ENCODE measurements at regions not wholly inside any gene's neighbourhood (a gene's known extent, or its start where the extent isn't known, plus 50 kb on each side); places are given as distances from the start of the nearest gene placed in this dataset.

DNA sequence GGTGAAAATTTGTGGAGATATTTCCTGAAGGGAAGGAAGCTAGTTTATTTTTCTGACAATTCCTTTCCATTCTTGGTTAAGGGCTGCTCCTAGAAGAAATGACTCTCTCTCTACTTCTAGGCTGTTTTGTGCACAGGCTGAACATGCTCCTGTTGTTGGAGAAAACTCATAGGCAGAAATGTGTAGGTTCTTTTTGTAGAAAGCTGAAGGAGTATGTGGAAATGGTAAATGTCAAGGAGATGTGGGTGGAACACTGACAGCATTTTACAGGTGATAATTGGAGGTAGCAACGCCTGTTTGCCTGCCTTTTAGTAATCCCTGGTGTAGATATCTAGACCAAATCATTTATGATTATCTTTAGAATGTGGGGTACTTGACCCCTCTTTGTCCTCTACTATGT is 322.2 kb upstream of the TBC1D5 start:
- Histone ChIP-seq H3K4me1 (ENCODE audit: insufficient read depth, insufficient read length) (no peaks in the 10 kb centered on the region), H3K9ac (ENCODE audit: insufficient read length, low read depth) (no peak overlapping the region), H3K4me3 (ENCODE audit: insufficient read length, low read depth) (no peak overlapping the region), H3K36me3 (ENCODE audit: insufficient read depth, insufficient read length, low read length) (no peaks in the 10 kb centered on the region), H3K27me3 (ENCODE audit: insufficient read depth, insufficient read length) (no peaks in the 10 kb centered on the region), H3K9me3 (ENCODE audit: insufficient read depth, low read length) (no peaks in the 10 kb centered on the region)
- no peak for DNase-seq (ENCODE audit: low read depth, low spot score)
- no peak for TF ChIP-seq SUZ12 (IDR thresholded peaks at IDR 0.05; ENCODE audit: extremely low read depth, insufficient read depth, insufficient read length)
- no peak for TF ChIP-seq ZNF274 (IDR thresholded peaks at IDR 0.05; ENCODE audit: low read depth, low read length)
- TF ChIP-seq YY1 (IDR thresholded peaks at IDR 0.05; ENCODE audit: insufficient read depth, insufficient read length) = no peak

DNA sequence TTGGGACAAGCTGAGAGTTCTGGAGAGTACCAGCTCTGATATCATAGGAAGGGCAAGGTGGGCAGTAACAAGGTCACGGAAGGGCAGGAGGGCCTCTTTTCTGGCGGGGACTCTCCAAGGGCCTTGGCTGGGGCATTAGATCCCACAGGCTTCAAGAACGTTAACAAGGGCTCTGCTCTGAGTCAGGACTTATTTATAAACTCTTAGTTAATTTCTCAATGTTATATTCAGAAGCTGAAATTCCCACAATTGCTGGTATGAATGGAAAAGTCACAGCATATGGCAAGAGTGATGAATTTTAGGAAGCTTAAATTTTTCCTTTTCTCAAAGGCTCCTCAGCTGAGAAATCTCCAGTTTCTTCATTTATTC is 320.2 kb upstream of the TBC1D5 start:
- DNase-seq (ENCODE audit: low read depth, low spot score) = no peak
- H3K4me1 ChIP-seq (ENCODE audit: insufficient read depth, insufficient read length) = no peaks in the 10 kb centered on the region
- H3K27me3 ChIP-seq (ENCODE audit: insufficient read depth, insufficient read length) = no peaks in the 10 kb centered on the region
- H3K9me3 ChIP-seq (ENCODE audit: insufficient read depth, low read length) = no peaks in the 10 kb centered on the region
- no peak overlapping the region for H3K9ac ChIP-seq (ENCODE audit: insufficient read length, low read depth)
- no peak for TF ChIP-seq SUZ12 (IDR thresholded peaks at IDR 0.05; ENCODE audit: extremely low read depth, insufficient read depth, insufficient read length)
- TF ChIP-seq YY1 (IDR thresholded peaks at IDR 0.05; ENCODE audit: insufficient read depth, insufficient read length) = no peak
- no peak for TF ChIP-seq ZNF274 (IDR thresholded peaks at IDR 0.05; ENCODE audit: low read depth, low read length)
- no peaks in the 10 kb centered on the region for H3K36me3 ChIP-seq (ENCODE audit: insufficient read depth, insufficient read length, low read length)
- no peak overlapping the region for H3K4me3 ChIP-seq (ENCODE audit: insufficient read length, low read depth)

DNA sequence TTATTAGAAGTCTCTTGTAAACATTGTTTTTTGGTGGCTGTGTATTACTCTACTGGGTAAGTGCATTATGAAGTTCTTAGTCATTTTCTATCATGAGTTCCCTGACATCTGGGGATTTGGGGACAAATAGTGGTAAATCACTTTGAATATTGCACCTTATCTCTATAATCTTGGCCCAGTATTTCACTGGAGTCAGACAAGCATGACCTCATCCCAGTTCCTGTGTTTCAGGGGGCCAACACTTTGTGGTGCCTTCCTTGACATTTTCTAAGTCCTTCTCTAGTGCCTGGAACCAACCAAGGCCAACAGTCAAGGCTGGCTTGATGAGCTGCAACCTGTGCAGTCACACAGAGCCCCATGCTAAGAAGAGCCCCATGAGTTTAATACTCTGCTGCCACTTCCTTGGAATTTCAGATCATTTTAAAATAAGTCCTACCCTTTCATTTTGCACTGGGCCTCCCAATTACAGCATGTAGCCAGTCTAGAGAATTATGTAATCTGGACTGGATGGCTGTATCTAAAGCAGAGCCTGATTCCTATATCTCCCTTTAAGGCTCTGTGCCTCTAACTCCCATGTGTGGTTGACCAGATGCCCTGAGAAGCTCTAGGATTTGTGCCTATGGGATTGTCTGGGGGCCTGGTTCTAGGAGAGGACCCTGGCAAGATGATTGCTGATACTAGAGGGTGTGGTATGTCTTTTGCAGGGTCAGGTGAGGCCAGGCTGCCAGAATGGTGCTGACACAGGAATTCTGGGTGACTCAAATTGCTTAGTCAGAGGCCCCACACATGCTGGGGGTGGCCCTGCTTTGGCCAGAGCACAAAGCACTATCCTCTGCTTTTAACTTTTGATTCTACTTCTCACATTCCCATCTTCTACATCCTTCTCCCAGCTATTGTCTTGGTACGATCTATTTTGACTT is 319.6 kb upstream of the TBC1D5 start:
- H3K9ac ChIP-seq (ENCODE audit: insufficient read length, low read depth) = no peak overlapping the region
- TF ChIP-seq YY1 (IDR thresholded peaks at IDR 0.05; ENCODE audit: insufficient read depth, insufficient read length) = no peak
- no peak for TF ChIP-seq SUZ12 (IDR thresholded peaks at IDR 0.05; ENCODE audit: extremely low read depth, insufficient read depth, insufficient read length)
- TF ChIP-seq ZNF274 (IDR thresholded peaks at IDR 0.05; ENCODE audit: low read depth, low read length) = no peak
- no peaks in the 10 kb centered on the region for H3K36me3 ChIP-seq (ENCODE audit: insufficient read depth, insufficient read length, low read length)
- H3K4me1 ChIP-seq (ENCODE audit: insufficient read depth, insufficient read length) = no peaks in the 10 kb centered on the region
- no peaks in the 10 kb centered on the region for H3K27me3 ChIP-seq (ENCODE audit: insufficient read depth, insufficient read length)
- no peak for DNase-seq (ENCODE audit: low read depth, low spot score)
- H3K4me3 ChIP-seq (ENCODE audit: insufficient read length, low read depth) = no peak overlapping the region
- no peaks in the 10 kb centered on the region for H3K9me3 ChIP-seq (ENCODE audit: insufficient read depth, low read length)

DNA sequence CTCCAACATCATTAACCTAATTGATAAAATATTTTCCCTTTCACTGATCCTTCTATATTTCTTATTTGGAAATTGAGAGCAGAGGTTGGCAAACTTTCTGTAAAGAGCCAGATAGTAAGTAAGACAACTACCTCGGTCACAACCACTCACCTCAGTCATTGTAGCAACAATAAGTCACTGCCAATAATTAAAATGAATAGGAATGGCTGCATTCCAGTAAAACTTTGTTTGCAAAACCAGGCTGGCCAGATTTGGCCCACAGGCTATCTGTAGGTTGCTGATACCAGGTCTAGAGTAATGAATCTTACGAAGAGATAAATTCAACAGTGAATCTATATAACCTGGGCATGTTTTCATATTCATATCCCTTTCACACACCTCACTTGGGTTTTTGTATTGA is 316.2 kb upstream of the TBC1D5 start:
- Histone ChIP-seq H3K9me3 (ENCODE audit: insufficient read depth, low read length) (peaks cover 11% of the 10 kb centered on the region), H3K36me3 (ENCODE audit: insufficient read depth, insufficient read length, low read length) (no peaks in the 10 kb centered on the region), H3K9ac (ENCODE audit: insufficient read length, low read depth) (no peak overlapping the region), H3K4me1 (ENCODE audit: insufficient read depth, insufficient read length) (no peaks in the 10 kb centered on the region), H3K27me3 (ENCODE audit: insufficient read depth, insufficient read length) (no peaks in the 10 kb centered on the region), H3K4me3 (ENCODE audit: insufficient read length, low read depth) (no peak overlapping the region)
- no peak for DNase-seq (ENCODE audit: low read depth, low spot score)
- no peak for TF ChIP-seq ZNF274 (IDR thresholded peaks at IDR 0.05; ENCODE audit: low read depth, low read length)
- no peak for TF ChIP-seq YY1 (IDR thresholded peaks at IDR 0.05; ENCODE audit: insufficient read depth, insufficient read length)
- TF ChIP-seq SUZ12 (IDR thresholded peaks at IDR 0.05; ENCODE audit: extremely low read depth, insufficient read depth, insufficient read length) = no peak

DNA sequence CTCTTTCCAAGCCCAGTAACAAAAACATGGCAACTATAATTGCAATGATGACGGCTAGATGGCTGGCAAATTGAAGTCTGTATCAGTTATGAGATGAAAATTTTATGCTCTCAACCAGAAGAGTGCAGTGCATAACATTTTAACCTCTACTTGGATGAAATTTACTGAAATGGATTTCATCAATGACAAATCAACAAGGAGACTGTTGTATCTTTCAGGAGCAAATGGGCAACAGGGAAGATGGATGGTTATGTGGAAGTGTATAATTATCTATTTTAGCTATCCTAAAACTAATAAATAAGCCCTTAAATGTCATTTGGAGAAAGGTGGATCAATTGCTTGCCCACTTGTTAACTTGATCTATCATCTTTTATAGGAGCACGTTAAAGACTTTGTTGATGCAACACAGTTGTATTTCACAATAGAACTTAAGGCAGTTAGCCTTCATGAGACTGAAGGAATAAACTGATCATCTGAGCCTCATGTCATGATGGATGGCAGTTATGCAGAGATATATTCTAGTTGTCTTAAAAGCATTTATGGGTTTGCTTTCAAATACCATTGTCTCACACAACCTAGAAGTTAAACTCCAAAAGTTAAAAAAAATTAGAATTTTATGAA is 315.1 kb upstream of the TBC1D5 start:
- TF ChIP-seq SUZ12 (IDR thresholded peaks at IDR 0.05; ENCODE audit: extremely low read depth, insufficient read depth, insufficient read length) = no peak
- no peak for TF ChIP-seq ZNF274 (IDR thresholded peaks at IDR 0.05; ENCODE audit: low read depth, low read length)
- no peak for TF ChIP-seq YY1 (IDR thresholded peaks at IDR 0.05; ENCODE audit: insufficient read depth, insufficient read length)
- no peak overlapping the region for H3K4me3 ChIP-seq (ENCODE audit: insufficient read length, low read depth)

DNA sequence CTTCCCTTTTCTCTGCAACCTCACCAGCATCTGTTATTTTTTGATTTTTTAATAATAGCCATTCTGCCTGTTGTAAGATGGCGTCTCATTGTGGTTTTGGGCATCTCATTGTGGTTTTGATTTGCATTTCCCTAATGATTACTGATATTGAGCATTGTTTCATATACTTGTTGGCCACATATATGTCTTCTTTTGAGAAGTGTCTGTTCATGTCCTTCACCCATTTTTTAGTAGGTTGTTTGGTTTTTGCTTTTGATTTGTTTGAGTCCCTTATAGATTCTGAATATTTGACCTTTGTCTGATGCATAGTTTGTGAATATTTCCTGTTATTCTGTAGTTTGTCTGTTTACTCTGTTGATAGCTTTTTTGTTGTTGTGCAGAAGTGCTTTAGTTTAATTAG is 312.2 kb upstream of the TBC1D5 start:
- no peaks in the 10 kb centered on the region for H3K27me3 ChIP-seq (ENCODE audit: insufficient read depth, insufficient read length)
- H3K36me3 ChIP-seq (ENCODE audit: insufficient read depth, insufficient read length, low read length) = no peaks in the 10 kb centered on the region
- peaks cover 11% of the 10 kb centered on the region for H3K9me3 ChIP-seq (ENCODE audit: insufficient read depth, low read length)
- TF ChIP-seq SUZ12 (IDR thresholded peaks at IDR 0.05; ENCODE audit: extremely low read depth, insufficient read depth, insufficient read length) (no peak), YY1 (IDR thresholded peaks at IDR 0.05; ENCODE audit: insufficient read depth, insufficient read length) (no peak), ZNF274 (IDR thresholded peaks at IDR 0.05; ENCODE audit: low read depth, low read length) (no peak)
- H3K9ac ChIP-seq (ENCODE audit: insufficient read length, low read depth) = no peak overlapping the region
- H3K4me3 ChIP-seq (ENCODE audit: insufficient read length, low read depth) = no peak overlapping the region
- DNase-seq (ENCODE audit: low read depth, low spot score) = no peak
- no peaks in the 10 kb centered on the region for H3K4me1 ChIP-seq (ENCODE audit: insufficient read depth, insufficient read length)

More for the DNA sequence above, 315.1 kb upstream of the TBC1D5 start:
- H3K9ac ChIP-seq (ENCODE audit: insufficient read length, low read depth) = no peak overlapping the region
- no peaks in the 10 kb centered on the region for H3K36me3 ChIP-seq (ENCODE audit: insufficient read depth, insufficient read length, low read length)
- no peaks in the 10 kb centered on the region for H3K4me1 ChIP-seq (ENCODE audit: insufficient read depth, insufficient read length)
- peaks cover 11% of the 10 kb centered on the region for H3K9me3 ChIP-seq (ENCODE audit: insufficient read depth, low read length)
- no peak for DNase-seq (ENCODE audit: low read depth, low spot score)
- no peaks in the 10 kb centered on the region for H3K27me3 ChIP-seq (ENCODE audit: insufficient read depth, insufficient read length)

DNA sequence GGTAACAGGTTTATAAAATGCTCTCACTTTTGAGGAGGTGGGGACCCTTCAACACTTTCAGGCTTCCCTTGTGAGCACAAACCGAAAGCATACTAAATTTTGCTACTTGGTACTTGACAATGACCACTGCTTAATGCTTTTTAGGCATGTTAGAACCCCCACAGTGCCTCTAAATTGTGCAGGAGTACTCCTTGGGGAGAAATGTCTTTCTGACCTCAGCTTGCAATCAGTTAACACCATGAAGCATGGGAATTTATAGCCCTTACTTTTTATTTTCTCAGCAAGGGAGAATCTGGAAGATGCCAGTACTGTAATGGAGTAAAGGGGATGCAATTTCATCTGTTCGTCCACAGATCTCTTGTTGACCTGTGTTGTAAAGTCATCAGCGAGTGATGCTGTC is 308.9 kb upstream of the TBC1D5 start:
- no peak for DNase-seq (ENCODE audit: low read depth, low spot score)
- no peak overlapping the region for H3K4me3 ChIP-seq (ENCODE audit: insufficient read length, low read depth)
- no peaks in the 10 kb centered on the region for H3K4me1 ChIP-seq (ENCODE audit: insufficient read depth, insufficient read length)
- TF ChIP-seq SUZ12 (IDR thresholded peaks at IDR 0.05; ENCODE audit: extremely low read depth, insufficient read depth, insufficient read length) = no peak
- TF ChIP-seq YY1 (IDR thresholded peaks at IDR 0.05; ENCODE audit: insufficient read depth, insufficient read length) = no peak
- TF ChIP-seq ZNF274 (IDR thresholded peaks at IDR 0.05; ENCODE audit: low read depth, low read length) = no peak
- no peaks in the 10 kb centered on the region for H3K27me3 ChIP-seq (ENCODE audit: insufficient read depth, insufficient read length)
- H3K36me3 ChIP-seq (ENCODE audit: insufficient read depth, insufficient read length, low read length) = no peaks in the 10 kb centered on the region
- no peak overlapping the region for H3K9ac ChIP-seq (ENCODE audit: insufficient read length, low read depth)
- peaks cover 11% of the 10 kb centered on the region for H3K9me3 ChIP-seq (ENCODE audit: insufficient read depth, low read length)
